Keratinocyte (primary cell): ENCODE measurements at regions not wholly inside any gene's neighbourhood (a gene's known extent, or its start where the extent isn't known, plus 50 kb on each side); places are given as distances from the start of the nearest gene placed in this dataset.

Experiments
- DNase-seq: peaks from one replicate; pipeline ENCODE4 v3.0.0-alpha.2; 2011; ENCODE audit warnings: low read depth, missing footprints, low spot score
- FAIRE-seq: peaks from 2 replicates; lab custom pipeline; 2011; peaks lifted over from hg19 to GRCh38; lab: Jason Lieb, UNC
- H2AFZ ChIP-seq: 2 replicates; pipeline ENCODE4 v1.6.0; 2012; ENCODE audit warnings: low read length, control low read depth, inconsistent platforms; ENCODE audit not compliant: control insufficient read depth
- H3K27ac ChIP-seq: 2 replicates; pipeline ENCODE4 v1.5.1; 2011; ENCODE audit warnings: low read length; ENCODE audit not compliant: control insufficient read depth, insufficient read depth
- H3K27me3 ChIP-seq: 3 replicates; pipeline ENCODE4 v1.6.0; 2011; ENCODE audit warnings: low read length; ENCODE audit not compliant: control insufficient read depth, insufficient read depth; ENCODE audit errors: extremely low read depth
- H3K36me3 ChIP-seq, 2 experiments: 2 replicates in 1 of 2; 3 replicates in 1 of 2; pipeline ENCODE4 v1.5.1; 2011; ENCODE audit warnings: low read length in 2 of 2, mild to moderate bottlenecking in 1 of 2; ENCODE audit not compliant: control insufficient read depth in 2 of 2, insufficient read depth in 2 of 2; ENCODE audit errors: extremely low read depth in 1 of 2
- H3K4me1 ChIP-seq: 3 replicates; pipeline ENCODE4 v1.5.1; 2011; ENCODE audit warnings: low read length; ENCODE audit not compliant: control insufficient read depth, insufficient read depth; ENCODE audit errors: extremely low read depth
- H3K4me2 ChIP-seq: 3 replicates; pipeline ENCODE4 v1.6.0; 2011; ENCODE audit warnings: low read depth, low read length; ENCODE audit not compliant: control insufficient read depth, insufficient read depth; ENCODE audit errors: extremely low read depth
- H3K4me3 ChIP-seq, 3 experiments: fragments of 200-600 bp in 1 of 3; sonication (generic) in 1 of 3; 2 replicates in 2 of 3; 3 replicates in 1 of 3; pipeline ENCODE4 v1.5.1; 2011 to 2016; ENCODE audit warnings: low read length in 3 of 3, mild to moderate bottlenecking in 3 of 3, control low read depth in 2 of 3, inconsistent platforms in 1 of 3, low read depth in 1 of 3, mixed read lengths in 1 of 3, mixed run types in 1 of 3, moderate library complexity in 1 of 3; ENCODE audit not compliant: control insufficient read depth in 2 of 3, insufficient read depth in 2 of 3; ENCODE audit errors: extremely low read depth in 1 of 3
- H3K79me2 ChIP-seq: 2 replicates; pipeline ENCODE4 v1.6.0; 2012; ENCODE audit warnings: low read length; ENCODE audit not compliant: control insufficient read depth, insufficient read depth
- H3K9ac ChIP-seq: 3 replicates; pipeline ENCODE4 v1.6.0; 2011; ENCODE audit warnings: low read length; ENCODE audit not compliant: control insufficient read depth, insufficient read depth; ENCODE audit errors: extremely low read depth
- H3K9me1 ChIP-seq: 3 replicates; pipeline ENCODE4 v1.6.0; 2011; ENCODE audit warnings: low read length; ENCODE audit not compliant: control insufficient read depth, insufficient read depth; ENCODE audit errors: extremely low read depth
- H3K9me3 ChIP-seq: 2 replicates; pipeline ENCODE4 v1.5.1; 2012; ENCODE audit warnings: low read depth, low read length; ENCODE audit not compliant: control insufficient read depth
- H4K20me1 ChIP-seq: 3 replicates; pipeline ENCODE4 v1.6.0; 2011; ENCODE audit warnings: low read length; ENCODE audit not compliant: control insufficient read depth, insufficient read depth; ENCODE audit errors: extremely low read depth
- EZH2 ChIP-seq: IDR thresholded peaks from one replicate; pipeline ENCODE4 v1.6.1; 2012; ENCODE audit warnings: inconsistent platforms, mild to moderate bottlenecking, low read length, moderate library complexity
- dilution Hi-C: fragments of 300-500 bp; cut with MboI; formaldehyde crosslinking; loops from one replicate; pipeline ENCODE4 v1.7.0; 2020; ENCODE audit warnings: low sequenced_read_pairs; ENCODE audit not compliant: extremely low pct_ligation_motif_present
- TF ChIP-seq, protein P1 (sequence below), 3 experiments: IDR thresholded peaks in 1 of 3; conservative IDR thresholded peaks in 1 of 3; optimal IDR thresholded peaks in 1 of 3; 2 replicates in 2 of 3; 3 replicates in 1 of 3; pipeline versions ENCODE3 to v1.5.1; 2011; ENCODE audit warnings: low read length in 3 of 3, mild to moderate bottlenecking in 3 of 3, moderate library complexity in 2 of 3, control low read depth in 1 of 3, inconsistent platforms in 1 of 3; ENCODE audit not compliant: insufficient read depth in 2 of 3; ENCODE audit errors: extremely low read depth in 1 of 3

GRCh38 chr6:140854318-140854717 lies 1278.4 kb upstream of the GJE1 start:
- Histone ChIP-seq H3K9me3 (no peaks in the 10 kb centered on the region), H4K20me1 (no peaks in the 10 kb centered on the region), H2AFZ (no peak overlapping the region), H3K9ac (no peak overlapping the region), H3K36me3 (no peaks in the 10 kb centered on the region), H3K4me1 (peaks cover 10% of the 10 kb centered on the region), H3K4me3 (no peak overlapping the region), H3K27ac (no peak overlapping the region), H3K4me2 (no peak overlapping the region), H3K9me1 (no peaks in the 10 kb centered on the region), H3K79me2 (no peaks in the 10 kb centered on the region), H3K27me3 (no peaks in the 10 kb centered on the region)
- DNase-seq (no peak), FAIRE-seq (no peak)
- dilution Hi-C loops: no loop called here
- TF ChIP-seq, protein P1, sequence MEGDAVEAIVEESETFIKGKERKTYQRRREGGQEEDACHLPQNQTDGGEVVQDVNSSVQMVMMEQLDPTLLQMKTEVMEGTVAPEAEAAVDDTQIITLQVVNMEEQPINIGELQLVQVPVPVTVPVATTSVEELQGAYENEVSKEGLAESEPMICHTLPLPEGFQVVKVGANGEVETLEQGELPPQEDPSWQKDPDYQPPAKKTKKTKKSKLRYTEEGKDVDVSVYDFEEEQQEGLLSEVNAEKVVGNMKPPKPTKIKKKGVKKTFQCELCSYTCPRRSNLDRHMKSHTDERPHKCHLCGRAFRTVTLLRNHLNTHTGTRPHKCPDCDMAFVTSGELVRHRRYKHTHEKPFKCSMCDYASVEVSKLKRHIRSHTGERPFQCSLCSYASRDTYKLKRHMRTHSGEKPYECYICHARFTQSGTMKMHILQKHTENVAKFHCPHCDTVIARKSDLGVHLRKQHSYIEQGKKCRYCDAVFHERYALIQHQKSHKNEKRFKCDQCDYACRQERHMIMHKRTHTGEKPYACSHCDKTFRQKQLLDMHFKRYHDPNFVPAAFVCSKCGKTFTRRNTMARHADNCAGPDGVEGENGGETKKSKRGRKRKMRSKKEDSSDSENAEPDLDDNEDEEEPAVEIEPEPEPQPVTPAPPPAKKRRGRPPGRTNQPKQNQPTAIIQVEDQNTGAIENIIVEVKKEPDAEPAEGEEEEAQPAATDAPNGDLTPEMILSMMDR (optimal IDR thresholded peaks at IDR 0.05 in 1 of 3, IDR thresholded peaks at IDR 0.05 in 1 of 3, conservative IDR thresholded peaks at IDR 0.05 in 1 of 3; ENCODE audit: extremely low read depth in 1 of 3, insufficient read depth in 2 of 3, low read length in 3 of 3): no peak
- no peak for TF ChIP-seq EZH2

GRCh38 chr6:140850438-140850837 lies 1282.3 kb upstream of the GJE1 start:
- TF ChIP-seq, protein P1 (optimal IDR thresholded peaks at IDR 0.05 in 1 of 3, IDR thresholded peaks at IDR 0.05 in 1 of 3, conservative IDR thresholded peaks at IDR 0.05 in 1 of 3; ENCODE audit: extremely low read depth in 1 of 3, insufficient read depth in 2 of 3, low read length in 3 of 3): no peak
- TF ChIP-seq EZH2: no peak
- H3K36me3 ChIP-seq: no peaks in the 10 kb centered on the region
- no peaks in the 10 kb centered on the region for H3K79me2 ChIP-seq
- peaks cover under 1% of the 10 kb centered on the region for H3K4me1 ChIP-seq
- DNase-seq (no peak), FAIRE-seq (no peak)
- H3K27ac ChIP-seq: no peak overlapping the region
- dilution Hi-C loops: no loop called here
- no peak overlapping the region for H2AFZ ChIP-seq
- H3K4me3 ChIP-seq: no peak overlapping the region
- no peak overlapping the region for H3K9ac ChIP-seq
- H3K27me3 ChIP-seq: no peaks in the 10 kb centered on the region
- no peaks in the 10 kb centered on the region for H3K9me1 ChIP-seq
- no peaks in the 10 kb centered on the region for H4K20me1 ChIP-seq
- H3K4me2 ChIP-seq: no peak overlapping the region
- H3K9me3 ChIP-seq: no peaks in the 10 kb centered on the region
